IgD-negative memory B cell (primary cell): ENCODE measurements at regions not wholly inside any gene's neighbourhood (a gene's known extent, or its start where the extent isn't known, plus 50 kb on each side); places are given as distances from the start of the nearest gene placed in this dataset.
"Not testable (repeated sequence)": the region's sequence is repeated elsewhere in the genome, so short reads cannot be mapped to it uniquely, and the experiment has no call there.

Experiments
- H3K27ac Mint-ChIP-seq, 3 donors: one replicate each; pipeline ENCODE4 v1.8.0; 2020 to 2022; ENCODE audit warnings: mild to moderate bottlenecking in 3 of 3, mixed read lengths in 3 of 3, moderate library complexity in 1 of 3
- H3K27me3 Mint-ChIP-seq: one replicate; pipeline ENCODE4 v1.8.0; 2021; ENCODE audit warnings: mixed read lengths
- H3K36me3 Mint-ChIP-seq: one replicate; pipeline ENCODE4 v1.8.0; 2020; ENCODE audit warnings: mild to moderate bottlenecking, mixed read lengths
- H3K4me1 Mint-ChIP-seq, 3 donors: one replicate each; pipeline ENCODE4 v1.8.0; 2020 to 2022; ENCODE audit warnings: mixed read lengths in 3 of 3, mild to moderate bottlenecking in 1 of 3
- H3K4me3 Mint-ChIP-seq, 4 donors: one replicate each; pipeline ENCODE4 v1.8.0; 2020 to 2022; ENCODE audit warnings: mild to moderate bottlenecking in 4 of 4, mixed read lengths in 4 of 4, moderate library complexity in 3 of 4
- H3K9me3 Mint-ChIP-seq, 3 donors: one replicate each; pipeline ENCODE4 v1.8.0; 2020 to 2021; ENCODE audit warnings: mixed read lengths in 3 of 3, mild to moderate bottlenecking in 1 of 3

DNA sequence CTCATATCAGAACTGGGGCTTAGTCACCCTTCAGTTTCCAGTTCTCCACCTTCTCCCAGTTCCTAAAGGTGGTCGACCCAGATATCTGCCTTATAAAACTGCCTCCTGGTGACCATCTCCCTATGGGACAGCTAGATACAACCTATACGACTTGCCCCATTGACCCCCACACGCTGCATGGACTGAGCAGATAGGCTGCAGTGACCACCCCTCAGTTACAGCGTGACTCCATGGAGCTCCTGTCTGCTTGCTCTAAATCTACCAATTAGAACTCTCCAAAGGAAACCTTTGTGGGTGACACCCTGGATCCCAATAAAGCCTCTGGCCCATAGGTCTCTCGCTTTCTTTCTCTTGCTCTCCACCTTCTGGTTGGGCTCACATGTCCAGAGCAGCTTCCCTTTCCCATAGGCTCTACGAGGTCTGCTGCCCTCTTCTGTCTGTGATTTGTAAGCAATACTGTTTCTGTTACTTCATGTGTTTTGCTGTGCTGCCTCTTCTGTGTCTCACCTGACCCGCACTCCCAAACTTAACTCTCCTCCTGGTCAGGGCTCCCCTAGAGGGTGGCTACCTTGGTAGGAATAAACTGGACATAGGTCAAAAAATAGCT is 971.3 kb upstream of the FAM98A start:
- H3K4me3 Mint-ChIP-seq, result no peak overlapping the region
- peaks cover 0 to 10% (median 5%) of the 10 kb centered on the region in 3 donors for H3K9me3 Mint-ChIP-seq
- H3K27me3 Mint-ChIP-seq, result no peaks in the 10 kb centered on the region
- H3K4me1 Mint-ChIP-seq, result no peaks in the 10 kb centered on the region
- H3K27ac Mint-ChIP-seq, result no peak overlapping the region
- H3K36me3 Mint-ChIP-seq, result no peaks in the 10 kb centered on the region

DNA sequence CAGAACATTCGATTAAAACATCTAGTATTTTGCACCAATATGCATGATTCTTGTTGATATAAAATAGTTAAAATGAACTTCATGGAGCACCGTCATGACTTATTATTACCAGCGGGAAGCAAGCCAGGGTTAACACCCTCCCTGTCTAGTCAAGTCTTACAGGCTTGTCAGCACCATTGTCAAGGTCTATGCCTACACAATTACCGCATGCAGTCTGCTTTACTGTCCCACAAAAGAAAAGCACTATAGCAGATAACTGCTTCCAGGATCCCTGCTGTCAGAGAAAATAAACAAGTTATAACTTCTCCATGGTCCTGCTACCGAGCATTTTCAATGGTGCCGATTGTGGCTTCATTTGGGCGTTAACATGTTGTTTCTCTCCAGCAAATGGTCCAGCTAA is 968.0 kb upstream of the FAM98A start:
- Mint-ChIP-seq H3K4me1 (no peaks in the 10 kb centered on the region), H3K27me3 (no peaks in the 10 kb centered on the region), H3K27ac (no peak overlapping the region), H3K9me3 (peaks cover 0 to 10% (median 5%) of the 10 kb centered on the region in 3 donors), H3K4me3 (no peak overlapping the region), H3K36me3 (no peaks in the 10 kb centered on the region)

DNA sequence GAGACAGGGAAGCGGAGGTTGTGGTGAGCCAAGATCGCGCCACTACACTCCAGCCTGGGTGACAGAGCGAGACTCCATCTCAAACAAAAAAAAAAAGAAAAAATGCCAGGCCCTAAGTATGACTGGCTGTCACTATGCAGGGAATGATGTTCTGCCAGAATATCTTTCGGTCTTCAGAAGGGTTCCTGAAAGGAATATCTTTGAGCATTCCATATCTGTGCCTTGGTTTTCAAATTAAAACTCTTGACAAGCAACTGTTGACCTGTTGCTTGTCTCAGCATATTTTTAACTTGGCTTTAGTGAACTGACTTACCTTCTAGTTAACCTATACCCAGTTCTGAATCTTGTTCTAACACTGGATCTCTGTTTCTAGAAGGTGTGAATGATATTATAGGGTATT is 953.2 kb upstream of the FAM98A start:
- Mint-ChIP-seq H3K27me3 (no peaks in the 10 kb centered on the region), H3K9me3 (peaks cover 0 to 3% (median 3%) of the 10 kb centered on the region in 3 donors), H3K36me3 (no peaks in the 10 kb centered on the region), H3K4me3 (no peak overlapping the region), H3K4me1 (no peaks in the 10 kb centered on the region), H3K27ac (no peak overlapping the region)

DNA sequence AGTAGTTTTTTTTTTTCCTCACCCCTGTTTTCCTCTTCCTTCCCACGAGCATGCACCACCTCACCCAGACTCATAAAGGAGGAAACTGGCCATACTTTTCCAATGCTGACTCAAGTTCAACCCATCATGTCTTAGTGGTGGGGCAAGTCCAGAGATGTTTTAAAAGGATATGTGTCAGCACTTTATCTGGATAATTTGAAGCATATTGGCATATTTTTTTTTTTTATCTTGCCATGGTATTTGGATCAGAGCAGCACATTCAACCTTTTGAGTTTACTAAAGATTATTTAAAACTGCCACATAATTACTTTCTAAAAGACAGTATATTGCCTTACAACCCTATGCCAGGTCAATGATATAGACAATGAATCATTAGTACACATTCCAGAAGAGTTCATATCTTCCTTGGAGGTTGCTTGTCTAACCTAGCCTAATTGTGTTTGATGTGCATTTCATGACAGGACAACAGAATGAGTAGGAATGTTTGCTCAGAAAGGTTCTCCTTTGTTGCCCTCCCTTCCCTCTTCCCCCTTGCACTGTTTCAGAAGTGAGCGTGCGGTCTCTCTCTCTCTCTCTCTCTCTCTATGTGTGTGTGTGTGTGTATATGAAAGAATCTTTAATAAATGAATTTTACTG is 950.7 kb upstream of the FAM98A start:
- Mint-ChIP-seq H3K27ac (no peak overlapping the region), H3K4me1 (no peaks in the 10 kb centered on the region), H3K9me3 (peaks cover 0 to 7% (median 5%) of the 10 kb centered on the region in 3 donors), H3K36me3 (no peaks in the 10 kb centered on the region), H3K4me3 (no peak overlapping the region), H3K27me3 (no peaks in the 10 kb centered on the region)

DNA sequence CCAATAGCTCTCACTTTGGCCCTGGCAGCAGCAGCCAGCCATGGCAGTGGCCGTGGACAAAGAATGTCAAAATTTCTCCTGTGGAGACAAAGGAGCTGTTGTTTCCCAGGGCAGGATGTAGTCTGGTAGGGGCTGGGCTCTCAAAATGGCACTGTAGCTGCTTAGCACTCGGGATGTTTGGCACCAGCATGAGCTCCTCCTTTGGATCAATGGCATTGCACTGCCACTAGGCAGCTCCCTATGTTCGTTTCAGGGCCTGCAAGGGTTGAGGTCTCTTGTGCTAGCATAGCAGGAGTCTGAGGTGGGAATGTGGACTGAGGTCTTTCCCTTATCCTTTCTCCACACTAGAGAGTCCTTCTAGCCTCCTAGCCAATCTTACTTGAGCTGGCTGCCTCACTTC is 948.8 kb upstream of the FAM98A start:
- no peaks in the 10 kb centered on the region for H3K36me3 Mint-ChIP-seq
- H3K27ac Mint-ChIP-seq, result no peak overlapping the region
- no peaks in the 10 kb centered on the region for H3K27me3 Mint-ChIP-seq
- peaks cover 1 to 7% (median 5%) of the 10 kb centered on the region in 3 donors for H3K9me3 Mint-ChIP-seq
- H3K4me3 Mint-ChIP-seq, result no peak overlapping the region
- H3K4me1 Mint-ChIP-seq, result no peaks in the 10 kb centered on the region

DNA sequence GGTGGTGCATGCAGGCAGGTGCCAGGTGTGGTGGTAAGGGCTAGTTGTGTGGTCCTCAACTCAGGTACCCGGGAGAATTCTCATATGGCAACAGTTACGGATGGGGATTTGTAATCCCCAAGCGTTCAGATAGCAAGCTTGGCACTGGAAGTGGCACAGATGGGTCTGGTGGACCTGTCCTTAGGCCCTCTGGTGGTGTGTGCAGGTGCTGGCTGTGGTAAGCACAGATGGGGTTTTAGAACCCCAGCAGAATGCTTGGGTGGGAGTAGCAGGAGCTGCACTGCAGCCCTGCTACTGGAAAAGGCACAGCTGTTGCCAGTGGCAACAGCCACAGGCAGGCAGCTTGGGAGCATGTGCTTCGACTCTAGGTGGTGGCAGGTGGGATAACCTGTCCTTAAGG is 948.2 kb upstream of the FAM98A start:
- Mint-ChIP-seq H3K36me3 (no peaks in the 10 kb centered on the region), H3K9me3 (peaks cover 4 to 7% (median 6%) of the 10 kb centered on the region in 3 donors), H3K27me3 (no peaks in the 10 kb centered on the region), H3K27ac (no peak overlapping the region), H3K4me3 (no peak overlapping the region), H3K4me1 (no peaks in the 10 kb centered on the region)

DNA sequence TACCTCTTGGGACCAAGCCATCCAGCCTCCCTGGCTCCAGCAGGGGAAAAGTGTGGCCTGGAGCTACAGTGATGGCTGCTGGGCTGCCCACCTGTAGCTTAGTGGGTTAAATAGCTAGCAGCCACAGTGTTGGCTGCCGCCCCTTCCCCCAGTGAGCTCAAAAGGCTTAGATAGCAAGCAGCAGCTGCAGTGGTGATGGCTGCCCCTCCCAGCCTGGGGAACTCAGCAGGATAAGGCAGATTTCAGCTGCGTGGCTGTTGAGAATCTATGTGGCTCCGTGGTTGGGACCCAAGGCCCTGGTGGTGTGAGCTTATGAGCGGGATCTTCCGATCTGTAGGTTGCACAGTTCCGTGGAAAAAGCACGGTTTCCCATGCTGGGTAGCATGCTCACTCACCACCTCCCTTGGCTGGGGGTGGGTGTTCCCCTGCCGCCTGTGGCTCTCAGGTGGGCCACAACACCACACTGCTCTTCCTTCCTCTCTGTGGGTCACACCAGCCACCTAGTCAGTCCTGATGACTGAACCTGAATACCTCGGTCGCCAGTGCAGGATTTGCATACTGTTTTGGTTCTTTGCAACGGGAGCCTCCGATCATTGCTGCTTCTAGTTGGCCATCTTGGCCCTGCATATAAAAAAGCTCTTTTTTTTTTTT is 946.5 kb upstream of the FAM98A start:
- Mint-ChIP-seq H3K9me3 (peaks cover 6 to 10% (median 7%) of the 10 kb centered on the region in 3 donors), H3K27me3 (no peaks in the 10 kb centered on the region), H3K4me3 (no peak overlapping the region), H3K4me1 (no peaks in the 10 kb centered on the region), H3K27ac (peak overlapping the region in 1 of 3 donors; percentile 77), H3K36me3 (no peaks in the 10 kb centered on the region)

DNA sequence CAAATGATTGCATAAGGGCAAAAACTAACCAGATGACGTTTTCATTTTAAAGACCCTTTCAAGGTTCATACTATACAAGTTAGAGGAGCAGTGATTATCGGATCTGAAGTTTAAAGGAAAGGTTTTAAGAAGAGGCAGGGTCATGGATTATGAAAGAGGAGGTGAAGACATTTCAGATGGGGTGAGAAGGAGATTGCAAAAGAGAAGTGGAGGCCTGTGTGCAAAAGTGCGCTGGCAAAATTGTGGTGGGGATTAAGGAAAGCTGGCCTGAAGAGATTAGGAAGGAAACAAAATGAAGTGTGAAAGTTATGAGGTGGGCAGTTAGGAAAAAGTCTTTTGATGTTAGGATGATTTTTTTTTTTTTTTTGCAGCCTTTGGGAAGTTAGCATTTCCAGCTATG is 935.7 kb upstream of the FAM98A start:
- H3K27me3 Mint-ChIP-seq, result no peaks in the 10 kb centered on the region
- H3K36me3 Mint-ChIP-seq, result no peaks in the 10 kb centered on the region
- no peak overlapping the region for H3K4me3 Mint-ChIP-seq
- H3K4me1 Mint-ChIP-seq, result no peaks in the 10 kb centered on the region
- no peak overlapping the region for H3K27ac Mint-ChIP-seq
- peaks cover 0 to 14% (median 8%) of the 10 kb centered on the region in 3 donors for H3K9me3 Mint-ChIP-seq

DNA sequence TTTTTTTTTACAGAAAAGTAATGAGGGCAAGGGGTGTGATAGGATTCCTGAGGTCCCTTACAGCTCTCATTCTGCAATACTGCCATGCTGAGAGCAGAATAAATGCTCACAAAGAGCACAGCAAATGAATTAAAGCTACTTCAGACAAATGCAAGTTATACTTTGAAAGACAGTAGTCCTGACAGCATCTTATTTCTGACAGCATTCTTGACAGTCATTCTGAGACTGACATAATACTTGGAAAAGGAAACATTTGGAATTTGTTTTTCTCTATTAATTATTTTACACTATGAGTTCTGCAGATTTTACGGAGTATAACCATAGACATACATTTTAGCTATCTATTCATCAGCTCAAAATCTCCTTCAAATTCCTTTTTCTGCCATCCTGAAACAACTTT is 935.2 kb upstream of the FAM98A start:
- Mint-ChIP-seq H3K27me3 (no peaks in the 10 kb centered on the region), H3K27ac (no peak overlapping the region), H3K4me1 (no peaks in the 10 kb centered on the region), H3K9me3 (peaks cover 0 to 9% (median 6%) of the 10 kb centered on the region in 3 donors), H3K4me3 (no peak overlapping the region), H3K36me3 (no peaks in the 10 kb centered on the region)

DNA sequence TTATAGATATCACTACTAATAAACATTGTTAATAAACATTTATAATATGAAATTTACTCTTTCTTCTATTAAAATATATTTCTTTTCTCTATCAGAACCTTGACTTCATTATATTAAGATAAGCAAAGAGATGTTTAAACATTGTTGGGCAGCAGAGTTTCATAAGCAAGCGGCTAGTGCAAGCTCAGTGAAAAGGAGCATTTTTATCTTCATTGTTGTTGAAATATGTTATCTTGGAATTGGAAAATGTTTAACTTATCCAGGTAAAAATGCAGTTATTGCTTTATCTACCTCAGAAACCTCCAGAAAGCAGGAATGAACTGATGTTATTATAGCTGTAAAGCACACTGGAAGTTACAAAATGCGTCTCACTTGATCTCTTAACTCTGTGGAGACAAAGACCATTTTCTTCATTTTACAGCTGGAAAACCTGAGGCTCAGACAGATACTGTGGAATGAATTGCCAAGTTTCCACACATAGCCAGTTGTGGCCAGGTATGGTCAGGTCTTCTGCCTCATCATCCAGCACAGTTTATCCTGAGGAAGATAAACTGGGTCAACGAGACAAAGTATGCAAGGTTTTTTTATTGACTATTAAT is 934.6 kb upstream of the FAM98A start:
- Mint-ChIP-seq H3K4me3 (no peak overlapping the region), H3K4me1 (no peaks in the 10 kb centered on the region), H3K27ac (no peak overlapping the region), H3K9me3 (peaks cover 0 to 6% (median 4%) of the 10 kb centered on the region in 3 donors), H3K27me3 (no peaks in the 10 kb centered on the region), H3K36me3 (no peaks in the 10 kb centered on the region)

DNA sequence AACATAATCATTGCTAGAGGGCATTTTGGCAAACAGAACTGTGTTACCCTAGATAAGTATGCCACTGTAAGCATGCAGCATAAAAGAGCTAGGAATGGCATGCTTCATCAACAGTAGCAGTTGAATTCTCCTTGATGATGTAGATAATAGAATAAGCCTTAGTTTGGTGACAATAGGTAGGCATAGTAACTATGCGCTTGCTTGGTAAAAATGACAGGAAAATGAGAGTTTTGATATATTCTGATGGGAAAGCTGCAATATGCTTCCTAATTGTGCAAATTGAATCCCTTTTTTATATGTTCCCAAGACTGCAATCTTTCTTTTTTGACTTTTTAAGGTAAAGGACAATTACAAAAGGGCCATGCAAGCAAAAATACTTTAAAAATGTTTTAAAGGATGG is 930.9 kb upstream of the FAM98A start:
- Mint-ChIP-seq H3K4me3 (no peak overlapping the region), H3K4me1 (peaks cover 0 to 3% (median 0%) of the 10 kb centered on the region in 3 donors), H3K36me3 (no peaks in the 10 kb centered on the region), H3K9me3 (peaks cover 2 to 10% (median 2%) of the 10 kb centered on the region in 3 donors), H3K27me3 (no peaks in the 10 kb centered on the region), H3K27ac (no peak overlapping the region)

DNA sequence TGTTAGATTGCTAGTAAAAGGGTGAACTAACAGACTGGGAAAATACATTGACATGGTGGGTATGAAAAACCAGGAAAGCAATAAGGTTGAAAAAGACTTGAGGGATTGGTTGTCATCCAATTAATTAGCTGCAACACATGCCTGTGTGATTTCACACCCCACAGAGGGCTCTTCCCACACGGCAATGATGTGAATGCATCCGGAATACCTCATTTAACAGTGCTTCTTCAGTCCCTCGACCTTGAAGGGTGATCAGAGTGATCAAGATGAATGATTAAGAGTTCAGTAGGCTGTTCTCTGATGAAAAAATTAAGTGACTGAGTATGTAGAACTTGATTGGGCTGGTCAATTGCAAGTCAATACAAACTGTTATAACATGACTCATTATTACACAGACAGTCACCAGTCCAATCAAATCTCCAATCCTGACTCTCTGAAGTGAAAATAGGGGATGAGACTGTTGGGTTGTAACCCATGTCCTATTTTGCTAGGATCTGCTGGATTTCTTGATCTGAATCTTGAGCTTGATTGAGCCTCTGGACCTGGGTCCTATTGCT is 924.9 kb upstream of the FAM98A start:
- peaks cover 0 to 21% (median 2%) of the 10 kb centered on the region in 3 donors for H3K9me3 Mint-ChIP-seq
- H3K36me3 Mint-ChIP-seq, result no peaks in the 10 kb centered on the region
- H3K27me3 Mint-ChIP-seq, result no peaks in the 10 kb centered on the region
- no peak overlapping the region for H3K27ac Mint-ChIP-seq
- no peak overlapping the region for H3K4me3 Mint-ChIP-seq
- peaks cover 0 to 3% (median 0%) of the 10 kb centered on the region in 3 donors for H3K4me1 Mint-ChIP-seq

DNA sequence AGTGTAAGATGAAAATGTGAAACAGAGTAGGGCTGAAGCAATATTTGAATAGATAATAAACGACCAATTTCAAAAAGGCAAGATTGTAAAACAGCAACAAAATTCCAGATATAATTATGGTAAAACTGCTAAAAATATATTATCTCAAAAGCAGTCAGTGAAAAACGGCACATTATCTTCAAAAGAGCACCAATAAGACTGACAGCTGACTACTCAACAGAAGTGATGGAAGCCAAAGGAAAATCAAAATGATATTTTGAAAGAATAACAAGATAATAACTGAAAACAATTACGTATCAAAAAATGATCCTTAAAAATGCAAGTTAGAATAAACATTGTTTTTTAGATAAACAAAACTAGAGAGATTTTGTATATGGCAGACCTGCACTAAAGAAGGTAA is 920.6 kb upstream of the FAM98A start:
- no peak overlapping the region for H3K27ac Mint-ChIP-seq
- H3K9me3 Mint-ChIP-seq, result peaks cover 0 to 25% (median 2%) of the 10 kb centered on the region in 3 donors
- no peaks in the 10 kb centered on the region for H3K36me3 Mint-ChIP-seq
- no peaks in the 10 kb centered on the region for H3K27me3 Mint-ChIP-seq
- H3K4me1 Mint-ChIP-seq, result no peaks in the 10 kb centered on the region
- no peak overlapping the region for H3K4me3 Mint-ChIP-seq

DNA sequence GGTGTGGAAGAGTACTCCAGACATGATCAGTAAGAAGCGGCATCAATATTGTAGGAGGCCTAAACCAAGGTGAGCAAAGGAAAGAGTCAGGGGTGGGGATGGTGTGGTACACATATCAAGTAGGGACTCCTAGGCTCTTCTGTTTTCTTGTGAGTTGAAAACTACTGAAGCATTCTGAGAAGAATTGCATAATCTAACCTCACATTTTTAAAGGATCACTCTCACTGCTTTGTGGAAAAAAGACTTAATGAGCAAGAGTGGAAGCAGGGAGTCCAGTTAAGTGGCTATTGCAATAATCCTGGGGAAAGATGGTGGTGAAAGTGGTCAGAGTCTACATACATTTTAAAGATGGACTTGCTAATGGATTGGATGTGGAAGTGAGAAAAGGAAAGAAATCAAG is 899.5 kb upstream of the FAM98A start:
- Mint-ChIP-seq H3K27ac (no peak overlapping the region), H3K36me3 (no peaks in the 10 kb centered on the region), H3K27me3 (no peaks in the 10 kb centered on the region), H3K4me3 (no peak overlapping the region), H3K4me1 (no peaks in the 10 kb centered on the region), H3K9me3 (peaks cover 0 to 3% (median 0%) of the 10 kb centered on the region in 3 donors)

DNA sequence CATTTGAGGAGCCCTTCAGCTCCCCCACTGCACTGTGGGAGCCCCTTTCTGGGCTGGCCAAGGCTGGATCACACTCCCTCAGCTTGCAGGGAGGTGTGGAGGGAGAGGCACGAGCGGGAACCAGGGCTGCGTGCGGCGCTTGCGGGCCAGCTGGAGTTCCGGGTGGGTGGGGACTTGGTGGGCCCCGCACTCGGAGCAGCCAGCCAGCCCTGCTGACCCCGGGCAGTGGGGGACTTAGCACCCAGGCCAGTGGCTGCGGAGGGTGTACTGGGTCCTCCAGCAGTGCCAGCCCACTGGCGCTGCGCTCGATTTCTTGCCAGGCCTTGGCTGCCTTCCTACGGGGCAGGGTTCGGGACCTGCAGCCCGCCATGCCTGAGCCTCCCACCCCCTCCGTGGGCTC is 895.1 kb upstream of the FAM98A start:
- H3K9me3 Mint-ChIP-seq, H3K4me1 Mint-ChIP-seq, H3K27me3 Mint-ChIP-seq, H3K4me3 Mint-ChIP-seq, H3K36me3 Mint-ChIP-seq, H3K27ac Mint-ChIP-seq: not testable (repeated sequence)
